GM19035 (cell line): ENCODE measurements at regions not wholly inside any gene's neighbourhood (a gene's known extent, or its start where the extent isn't known, plus 50 kb on each side); places are given as distances from the start of the nearest gene placed in this dataset.
"Not testable (repeated sequence)": the region's sequence is repeated elsewhere in the genome, so short reads cannot be mapped to it uniquely, and the experiment has no call there.

Source experiments
- ATAC-seq: cut with Tn5 transposase; IDR thresholded peaks from one replicate; pipeline ENCODE4 v1.9.1; 2021; ENCODE audit not compliant: unreplicated experiment

GRCh38 chr10:62935022-62935421, 118.9 kb upstream of the EGR2 start:
- no peak for ATAC-seq

GRCh38 chr10:62934258-62934657, 118.1 kb upstream of the EGR2 start:
- ATAC-seq, result no peak

GRCh38 chr10:62928763-62929162, 112.6 kb upstream of the EGR2 start:
- not testable (repeated sequence) for ATAC-seq

GRCh38 chr10:62926407-62926806, 110.2 kb upstream of the EGR2 start:
- no peak for ATAC-seq

- no peak for ATAC-seq
Measured at GRCh38 chr10:62924344-62924748, 108.2 kb upstream of the EGR2 start.

GRCh38 chr10:62919776-62920175, 103.6 kb upstream of the EGR2 start:
- no peak for ATAC-seq

- peak; percentile 53 for ATAC-seq
Measured at GRCh38 chr10:62917475-62918238, 101.5 kb upstream of the EGR2 start.

- no peak for ATAC-seq
Measured at GRCh38 chr10:62916141-62916603, 100.0 kb upstream of the EGR2 start.

GRCh38 chr10:62915158-62915557, 99.0 kb upstream of the EGR2 start:
- ATAC-seq, result no peak

- ATAC-seq, result no peak
Measured at GRCh38 chr10:62912086-62912485, 95.9 kb upstream of the EGR2 start.

GRCh38 chr10:62911210-62911963, 95.2 kb upstream of the EGR2 start:
- ATAC-seq, result no peak

GRCh38 chr10:62907470-62908212, 91.5 kb upstream of the EGR2 start:
- no peak for ATAC-seq

- ATAC-seq, result no peak
Measured at GRCh38 chr10:62904281-62904875, 88.2 kb upstream of the EGR2 start.

GRCh38 chr10:62903828-62904227, 87.7 kb upstream of the EGR2 start:
- no peak for ATAC-seq

- ATAC-seq, result no peak
Measured at GRCh38 chr10:62900829-62901571, 84.8 kb upstream of the EGR2 start.

- no peak for ATAC-seq
Measured at GRCh38 chr10:62899311-62899710, 83.1 kb upstream of the EGR2 start.

- no peak for ATAC-seq
Measured at GRCh38 chr10:62895063-62895462, 78.9 kb upstream of the EGR2 start.

- no peak for ATAC-seq
Measured at GRCh38 chr10:62894156-62894555, 78.0 kb upstream of the EGR2 start.

- ATAC-seq, result no peak
Measured at GRCh38 chr10:62893036-62893435, 76.9 kb upstream of the EGR2 start.

- ATAC-seq, result no peak
Measured at GRCh38 chr10:62890395-62890794, 74.2 kb upstream of the EGR2 start.

GRCh38 chr10:62887642-62888041, 71.5 kb upstream of the EGR2 start:
- no peak for ATAC-seq
